ENCODE measurements at regions not wholly inside any gene's neighbourhood (a gene's known extent, or its start where the extent isn't known, plus 50 kb on each side); places are given as distances from the start of the nearest gene placed in this dataset.

- no peak for TF ChIP-seq FOSL1 (IDR thresholded peaks at IDR 0.05; ENCODE audit: low read depth)
Observed at GRCh38 chrX:76796311-76796710, 368.8 kb downstream of the MAGEE1 start (continued).

- Histone ChIP-seq H3K4me1 (ENCODE audit: control insufficient read depth in 1 of 2, insufficient read depth in 2 of 2, low read length in 2 of 2) (no peaks in the 10 kb centered on the region), H3K79me2 (ENCODE audit: insufficient read depth, low read length) (no peaks in the 10 kb centered on the region), H4K20me1 (ENCODE audit: insufficient read depth) (no peaks in the 10 kb centered on the region), H3K36me3 (ENCODE audit: control insufficient read depth in 1 of 2, insufficient read depth in 2 of 2, low read length in 2 of 2) (no peaks in the 10 kb centered on the region), H3K27ac (ENCODE audit: low read depth, low read length) (no peak overlapping the region), H3K27me3 (ENCODE audit: insufficient read depth, low read length) (no peaks in the 10 kb centered on the region), H3K9ac (ENCODE audit: low read length) (no peak overlapping the region), H3K4me2 (ENCODE audit: low read length) (no peak overlapping the region), H2AFZ (ENCODE audit: low read depth, low read length, poor library complexity, severe bottlenecking) (no peak overlapping the region), H3K9me3 (ENCODE audit: control insufficient read depth in 1 of 2, insufficient read depth in 1 of 2, low read depth in 1 of 2, low read length in 2 of 2) (no peaks in the 10 kb centered on the region), H3K4me3 (replicated peaks in 1 of 2; ENCODE audit: low read depth in 1 of 2, low read length in 2 of 2) (no peak overlapping the region), H3K9me2 (ENCODE audit: insufficient read depth) (no peaks in the 10 kb centered on the region)
- TF ChIP-seq EZH2 (IDR thresholded peaks at IDR 0.05) (no peak), CBX3 (IDR thresholded peaks at IDR 0.05; ENCODE audit: low read depth) (no peak), RAD21 (IDR thresholded peaks at IDR 0.05; ENCODE audit: low read depth) (no peak), ELF1 (IDR thresholded peaks at IDR 0.05; ENCODE audit: borderline replicate concordance, low read depth) (no peak), TCF7L2 (IDR thresholded peaks at IDR 0.05; ENCODE audit: borderline replicate concordance, extremely low read depth, insufficient read depth, insufficient read length) (no peak), SIN3A (IDR thresholded peaks at IDR 0.05; ENCODE audit: low read depth) (no peak), ZNF274 (IDR thresholded peaks at IDR 0.05; ENCODE audit: low read depth, low read length) (no peak), YY1 (IDR thresholded peaks at IDR 0.05; ENCODE audit: extremely low read depth, insufficient replicate concordance, low read depth, low read length) (no peak), CEBPB (IDR thresholded peaks at IDR 0.05; ENCODE audit: low read depth) (no peak), JUND (IDR thresholded peaks at IDR 0.05) (no peak), SP1 (IDR thresholded peaks at IDR 0.05; ENCODE audit: low read depth) (no peak), EGR1 (IDR thresholded peaks at IDR 0.05; ENCODE audit: low read depth) (no peak), ZFX (IDR thresholded peaks at IDR 0.05) (no peak), FOSL1 (IDR thresholded peaks at IDR 0.05; ENCODE audit: low read depth) (no peak), EZH2phosphoT487 (IDR thresholded peaks at IDR 0.05; ENCODE audit: borderline replicate concordance) (no peak)
- TF ChIP-seq, protein P1, sequence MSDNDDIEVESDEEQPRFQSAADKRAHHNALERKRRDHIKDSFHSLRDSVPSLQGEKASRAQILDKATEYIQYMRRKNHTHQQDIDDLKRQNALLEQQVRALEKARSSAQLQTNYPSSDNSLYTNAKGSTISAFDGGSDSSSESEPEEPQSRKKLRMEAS (IDR thresholded peaks at IDR 0.05): no peak
- TF ChIP-seq, protein P2, sequence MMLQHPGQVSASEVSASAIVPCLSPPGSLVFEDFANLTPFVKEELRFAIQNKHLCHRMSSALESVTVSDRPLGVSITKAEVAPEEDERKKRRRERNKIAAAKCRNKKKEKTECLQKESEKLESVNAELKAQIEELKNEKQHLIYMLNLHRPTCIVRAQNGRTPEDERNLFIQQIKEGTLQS (IDR thresholded peaks at IDR 0.05): no peak
- TF ChIP-seq, protein P3, sequence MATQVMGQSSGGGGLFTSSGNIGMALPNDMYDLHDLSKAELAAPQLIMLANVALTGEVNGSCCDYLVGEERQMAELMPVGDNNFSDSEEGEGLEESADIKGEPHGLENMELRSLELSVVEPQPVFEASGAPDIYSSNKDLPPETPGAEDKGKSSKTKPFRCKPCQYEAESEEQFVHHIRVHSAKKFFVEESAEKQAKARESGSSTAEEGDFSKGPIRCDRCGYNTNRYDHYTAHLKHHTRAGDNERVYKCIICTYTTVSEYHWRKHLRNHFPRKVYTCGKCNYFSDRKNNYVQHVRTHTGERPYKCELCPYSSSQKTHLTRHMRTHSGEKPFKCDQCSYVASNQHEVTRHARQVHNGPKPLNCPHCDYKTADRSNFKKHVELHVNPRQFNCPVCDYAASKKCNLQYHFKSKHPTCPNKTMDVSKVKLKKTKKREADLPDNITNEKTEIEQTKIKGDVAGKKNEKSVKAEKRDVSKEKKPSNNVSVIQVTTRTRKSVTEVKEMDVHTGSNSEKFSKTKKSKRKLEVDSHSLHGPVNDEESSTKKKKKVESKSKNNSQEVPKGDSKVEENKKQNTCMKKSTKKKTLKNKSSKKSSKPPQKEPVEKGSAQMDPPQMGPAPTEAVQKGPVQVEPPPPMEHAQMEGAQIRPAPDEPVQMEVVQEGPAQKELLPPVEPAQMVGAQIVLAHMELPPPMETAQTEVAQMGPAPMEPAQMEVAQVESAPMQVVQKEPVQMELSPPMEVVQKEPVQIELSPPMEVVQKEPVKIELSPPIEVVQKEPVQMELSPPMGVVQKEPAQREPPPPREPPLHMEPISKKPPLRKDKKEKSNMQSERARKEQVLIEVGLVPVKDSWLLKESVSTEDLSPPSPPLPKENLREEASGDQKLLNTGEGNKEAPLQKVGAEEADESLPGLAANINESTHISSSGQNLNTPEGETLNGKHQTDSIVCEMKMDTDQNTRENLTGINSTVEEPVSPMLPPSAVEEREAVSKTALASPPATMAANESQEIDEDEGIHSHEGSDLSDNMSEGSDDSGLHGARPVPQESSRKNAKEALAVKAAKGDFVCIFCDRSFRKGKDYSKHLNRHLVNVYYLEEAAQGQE (IDR thresholded peaks at IDR 0.05; ENCODE audit: low read depth): no peak
- TF ChIP-seq, protein P4, sequence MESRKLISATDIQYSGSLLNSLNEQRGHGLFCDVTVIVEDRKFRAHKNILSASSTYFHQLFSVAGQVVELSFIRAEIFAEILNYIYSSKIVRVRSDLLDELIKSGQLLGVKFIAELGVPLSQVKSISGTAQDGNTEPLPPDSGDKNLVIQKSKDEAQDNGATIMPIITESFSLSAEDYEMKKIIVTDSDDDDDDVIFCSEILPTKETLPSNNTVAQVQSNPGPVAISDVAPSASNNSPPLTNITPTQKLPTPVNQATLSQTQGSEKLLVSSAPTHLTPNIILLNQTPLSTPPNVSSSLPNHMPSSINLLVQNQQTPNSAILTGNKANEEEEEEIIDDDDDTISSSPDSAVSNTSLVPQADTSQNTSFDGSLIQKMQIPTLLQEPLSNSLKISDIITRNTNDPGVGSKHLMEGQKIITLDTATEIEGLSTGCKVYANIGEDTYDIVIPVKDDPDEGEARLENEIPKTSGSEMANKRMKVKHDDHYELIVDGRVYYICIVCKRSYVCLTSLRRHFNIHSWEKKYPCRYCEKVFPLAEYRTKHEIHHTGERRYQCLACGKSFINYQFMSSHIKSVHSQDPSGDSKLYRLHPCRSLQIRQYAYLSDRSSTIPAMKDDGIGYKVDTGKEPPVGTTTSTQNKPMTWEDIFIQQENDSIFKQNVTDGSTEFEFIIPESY (IDR thresholded peaks at IDR 0.05; ENCODE audit: extremely low read depth, insufficient replicate concordance, low read length): no peak
- ChIA-PET CTCF (no interaction called here), POLR2A (no interaction called here), RAD21 (ENCODE audit: low non-redundant PET in 1 of 2, low total read pairs in 2 of 2, uncharacterized antibody in 2 of 2, unreplicated experiment in 2 of 2) (no interaction called here)
- DNase-seq (ENCODE audit: low read depth, low spot score) (no peak), ATAC-seq (no peak)
- intact Hi-C loops (cut with micrococcal nuclease): no loop called here
- BruUV-seq (replicated peaks): no TSS peak
Observed at GRCh38 chrX:76802708-76803107, 375.2 kb downstream of the MAGEE1 start.
